NCI-H187 (cell line): ENCODE measurements at regions not wholly inside any gene's neighbourhood (a gene's known extent, or its start where the extent isn't known, plus 50 kb on each side); places are given as distances from the start of the nearest gene placed in this dataset.
"Not testable (repeated sequence)": the region's sequence is repeated elsewhere in the genome, so short reads cannot be mapped to it uniquely, and the experiment has no call there.

Experiments
- DNase-seq, 2 experiments: peaks; one replicate each; lab custom pipeline; 2025; lab: John Stamatoyannopoulos, UW

GRCh38 chr6:82118150-82118562 lies 129.4 kb downstream of the IBTK start:
- no peak for DNase-seq

DNA sequence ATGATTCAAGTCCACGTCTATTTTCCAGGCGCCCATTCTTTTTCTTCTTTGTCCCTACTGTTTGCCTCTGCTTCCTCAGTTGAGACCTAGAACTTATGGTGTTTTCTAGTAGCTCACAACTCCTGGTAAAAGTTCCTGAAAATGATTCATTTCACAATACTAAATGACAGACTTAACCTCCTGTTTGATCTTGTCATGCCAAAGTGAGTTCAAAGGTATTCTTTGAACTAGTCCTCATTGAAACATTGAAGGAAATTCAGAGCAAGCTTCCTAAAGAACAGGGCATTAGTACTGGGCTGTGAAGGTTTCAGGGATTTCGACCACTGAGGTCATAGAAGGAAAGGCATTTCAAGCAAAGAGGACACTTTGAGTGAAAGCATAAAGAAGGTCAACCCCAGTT lies 132.8 kb downstream of the IBTK start:
- DNase-seq = no peak

DNA sequence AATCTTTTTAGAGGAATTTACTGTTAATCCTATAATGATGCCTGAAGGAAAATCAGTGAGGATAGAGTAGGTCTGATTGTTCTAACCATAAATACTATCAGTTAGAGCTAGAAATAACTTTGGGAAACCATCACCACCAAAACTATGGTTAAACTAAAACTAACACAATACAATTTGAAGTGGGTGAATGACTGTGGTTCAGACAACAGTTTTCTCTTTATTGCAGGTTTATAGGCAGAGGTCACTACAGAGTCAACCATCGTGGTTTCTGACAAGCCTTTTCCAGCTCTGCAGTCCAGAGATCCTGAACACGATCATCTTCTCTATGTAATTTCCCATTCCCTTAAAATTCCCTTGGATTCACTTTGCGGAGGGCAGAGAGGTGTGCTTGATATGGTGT lies 134.3 kb downstream of the IBTK start:
- no peak for DNase-seq

DNA sequence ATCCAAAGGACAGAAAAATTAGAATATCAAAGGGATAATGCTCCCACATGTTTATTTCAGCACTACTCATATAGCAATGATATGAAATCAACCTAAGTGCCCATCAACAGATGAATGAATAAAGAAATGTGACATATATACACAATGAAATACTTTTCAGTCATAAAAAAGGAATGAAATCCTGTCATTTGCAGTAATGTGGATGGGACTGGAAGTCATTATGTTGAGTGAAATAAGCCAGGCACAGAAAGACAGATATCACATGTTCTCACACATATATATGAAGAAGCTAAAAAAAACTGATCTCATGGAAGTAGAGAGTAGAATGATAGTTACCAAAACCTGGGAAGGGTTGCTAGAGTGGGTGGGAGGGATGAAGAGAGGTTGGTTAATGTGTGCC lies 135.7 kb downstream of the IBTK start:
- DNase-seq = no peak

DNA sequence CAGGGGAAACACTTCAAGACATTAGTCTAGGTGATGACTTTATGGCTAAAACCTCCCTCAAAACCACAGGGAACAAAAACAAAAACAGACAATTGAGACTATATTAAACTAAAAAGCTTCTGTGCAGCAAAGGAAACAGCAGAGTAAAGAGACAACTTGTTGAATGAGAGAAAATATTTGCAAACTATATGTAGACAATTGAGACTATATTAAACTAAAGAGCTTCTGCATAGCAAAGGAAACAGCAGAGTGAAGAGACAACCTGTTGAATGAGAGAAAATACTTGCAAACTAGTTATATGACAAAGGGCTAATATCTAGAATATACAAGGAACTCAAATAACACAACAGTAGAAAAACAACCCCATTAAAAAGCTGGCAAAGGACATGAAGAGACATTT lies 136.4 kb downstream of the IBTK start:
- DNase-seq = no peak

DNA sequence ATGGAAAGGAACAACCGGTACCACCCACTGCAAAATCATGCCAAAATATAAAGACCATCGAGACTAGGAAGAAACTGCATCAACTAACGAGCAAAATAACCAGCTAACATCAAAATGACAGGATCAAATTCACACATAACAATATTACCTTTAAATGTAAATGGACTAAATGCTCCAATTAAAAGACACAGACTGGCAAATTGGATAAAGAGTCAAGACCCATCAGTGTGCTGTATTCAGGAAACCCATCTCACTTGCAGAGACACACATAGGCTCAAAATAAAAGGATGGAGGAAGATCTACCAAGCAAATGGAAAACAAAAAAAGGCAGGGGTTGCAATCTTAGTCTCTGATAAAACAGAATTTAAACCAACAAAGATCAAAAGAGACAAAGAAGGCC lies 144.4 kb downstream of the IBTK start:
- DNase-seq = not testable (repeated sequence)

DNA sequence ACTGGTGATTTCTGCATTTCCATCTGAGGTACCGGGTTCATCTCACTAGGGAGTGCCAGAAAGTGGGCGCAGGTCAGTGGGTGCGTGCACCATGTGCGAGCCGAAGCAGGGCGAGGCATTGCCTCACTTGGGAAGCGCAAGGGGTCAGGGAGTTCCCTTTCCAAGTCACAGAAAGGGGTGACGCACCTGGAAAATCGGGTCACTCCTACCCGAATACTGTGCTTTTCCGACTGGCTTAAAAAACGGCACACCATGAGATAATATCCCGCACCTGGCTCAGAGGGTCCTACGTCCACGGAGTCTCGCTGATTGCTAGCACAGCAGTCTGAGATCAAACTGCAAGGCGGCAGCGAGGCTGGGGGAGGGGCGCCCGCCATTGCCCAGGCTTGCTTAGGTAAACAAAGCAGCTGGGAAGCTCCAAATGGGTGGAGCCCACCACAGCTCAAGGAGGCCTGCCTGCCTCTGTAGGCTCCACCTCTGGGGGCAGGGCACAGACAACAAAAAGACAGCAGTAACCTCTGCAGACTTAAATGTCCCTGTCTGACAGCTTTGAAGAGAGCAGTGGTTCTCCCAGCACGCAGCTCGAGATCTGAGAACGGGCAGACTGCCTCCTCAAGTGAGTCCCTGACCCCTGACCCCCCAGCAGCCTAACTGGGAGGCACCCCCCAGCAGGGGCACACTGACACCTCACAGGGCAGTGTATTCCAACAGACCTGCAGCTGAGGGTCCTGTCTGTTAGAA lies 146.0 kb downstream of the IBTK start:
- peak in 1 of 2 experiments; percentile 3 for DNase-seq

DNA sequence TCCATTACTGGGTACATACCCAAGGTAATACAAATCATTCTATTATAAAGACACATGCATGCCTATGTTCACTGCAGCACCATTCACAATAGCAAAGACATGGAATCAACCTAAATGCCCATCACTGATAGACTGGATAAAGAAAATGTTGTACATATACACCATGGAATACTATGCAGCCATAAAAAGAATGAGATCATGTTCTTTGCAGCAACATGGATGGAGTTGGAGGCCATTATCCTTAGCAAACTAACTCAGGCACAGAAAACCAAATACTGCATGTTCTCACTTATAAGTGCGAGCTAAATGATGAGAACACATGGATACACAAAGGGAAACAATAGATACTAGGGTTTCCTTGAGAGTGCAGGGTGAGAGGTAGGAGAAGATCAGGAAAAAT lies 146.8 kb downstream of the IBTK start:
- not testable (repeated sequence) for DNase-seq

DNA sequence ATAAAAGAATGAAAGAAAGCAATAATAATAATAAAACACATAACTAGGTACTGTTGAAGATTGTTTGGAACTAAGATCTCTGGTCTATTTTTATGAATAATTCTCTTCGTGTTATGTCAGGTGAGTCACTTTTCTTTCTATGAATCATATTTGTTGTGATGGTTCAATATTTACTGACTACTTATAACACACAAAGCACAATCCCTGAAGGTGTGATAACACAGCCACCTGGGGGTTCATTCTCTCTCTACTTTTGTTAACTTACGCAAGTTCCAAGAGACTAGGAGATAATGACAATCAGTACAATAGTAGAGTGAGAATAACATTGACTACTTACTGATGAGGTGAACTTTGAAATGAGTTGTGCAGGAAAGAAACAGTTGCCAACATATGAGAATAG lies 149.9 kb downstream of the IBTK start:
- DNase-seq = no peak

GRCh38 chr6:82095091-82095490 lies 152.5 kb downstream of the IBTK start:
- no peak for DNase-seq

- DNase-seq = no peak
These were observed 153.3 kb downstream of the IBTK start for GRCh38 chr6:82094166-82094806.

DNA sequence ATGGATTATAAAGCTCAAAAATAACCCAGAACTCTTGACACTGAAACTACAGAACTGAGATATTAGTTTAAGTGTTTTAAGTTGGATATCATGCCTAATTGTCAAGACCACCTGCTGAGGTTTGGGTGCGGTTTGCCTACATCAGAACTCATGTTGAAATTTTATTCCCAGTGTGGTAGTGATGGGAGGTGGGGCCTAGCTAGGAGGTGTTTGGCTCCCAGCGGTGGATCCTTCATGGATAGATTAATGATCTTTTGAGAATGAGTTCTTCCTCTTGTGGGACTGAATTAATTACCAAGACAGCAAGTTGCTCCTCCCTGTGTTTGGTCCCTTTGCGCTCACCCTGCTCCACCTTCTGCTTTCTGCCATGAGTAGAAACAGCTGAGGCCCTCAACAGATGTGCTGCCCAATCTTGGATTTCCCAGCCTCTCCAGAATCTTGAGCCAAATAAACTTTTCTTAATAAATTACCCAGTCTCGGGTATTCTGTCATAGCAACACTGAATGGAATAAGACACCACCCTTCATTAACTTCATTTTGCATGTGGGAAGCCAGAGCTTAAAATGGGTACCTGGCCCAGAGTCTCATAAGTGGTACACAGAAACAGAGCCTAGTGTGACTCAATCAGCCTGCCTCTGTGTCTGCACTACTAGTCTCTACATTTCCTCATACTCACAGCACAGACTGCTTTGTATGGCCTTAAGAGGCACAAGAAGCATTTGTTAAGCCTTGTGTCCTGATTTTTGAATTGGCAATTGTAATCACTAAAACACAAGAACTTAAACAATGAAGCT lies 158.4 kb downstream of the IBTK start:
- no peak for DNase-seq

GRCh38 chr6:82086944-82087343 lies 160.6 kb downstream of the IBTK start:
- DNase-seq = no peak

DNA sequence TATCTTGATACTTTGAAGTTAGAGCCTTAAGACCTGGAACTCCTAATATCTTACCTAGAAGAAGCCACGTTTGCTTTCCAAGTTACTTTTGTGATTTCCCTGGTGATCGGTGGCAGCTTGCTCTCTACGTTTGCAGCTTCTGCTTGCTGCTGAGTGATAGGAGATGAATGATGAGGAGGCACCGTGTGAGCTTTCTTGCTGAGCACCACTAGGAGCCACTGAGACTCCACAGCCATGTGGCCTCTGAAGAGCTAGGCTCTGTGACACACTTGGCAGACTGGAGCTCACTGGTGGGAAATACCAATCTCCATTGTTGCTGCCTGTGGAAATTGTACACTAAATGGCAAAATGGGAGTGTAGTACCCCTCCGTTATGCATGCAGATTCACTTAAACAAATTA lies 161.8 kb downstream of the IBTK start:
- no peak for DNase-seq

DNA sequence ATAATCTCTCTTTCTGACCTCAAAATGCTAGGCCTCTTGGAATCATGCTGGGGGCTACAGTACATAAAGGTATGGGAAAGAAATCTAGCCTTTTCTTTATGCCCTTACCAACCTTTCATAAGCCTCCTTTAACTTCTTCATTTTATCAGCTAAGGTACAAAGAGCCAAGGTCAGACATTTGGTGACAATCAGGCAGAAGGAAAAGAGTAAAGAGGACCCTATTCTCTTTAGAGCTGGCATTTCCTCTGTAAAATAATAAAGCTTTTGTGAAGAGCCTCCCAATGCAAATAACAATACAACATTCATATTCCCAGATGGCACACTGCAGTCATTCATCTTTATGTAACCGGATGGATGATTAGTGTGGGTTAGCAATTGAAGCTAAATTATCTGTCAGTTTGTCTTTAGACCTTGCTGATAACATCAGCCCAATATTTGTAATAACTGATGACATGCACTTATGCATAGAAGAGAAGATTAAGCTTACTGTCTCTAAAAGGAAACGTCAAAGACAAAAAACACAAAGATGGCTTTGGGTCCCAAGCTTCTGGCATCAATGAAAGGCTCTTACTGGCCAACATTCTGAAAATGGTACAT lies 163.1 kb downstream of the IBTK start:
- no peak for DNase-seq

DNA sequence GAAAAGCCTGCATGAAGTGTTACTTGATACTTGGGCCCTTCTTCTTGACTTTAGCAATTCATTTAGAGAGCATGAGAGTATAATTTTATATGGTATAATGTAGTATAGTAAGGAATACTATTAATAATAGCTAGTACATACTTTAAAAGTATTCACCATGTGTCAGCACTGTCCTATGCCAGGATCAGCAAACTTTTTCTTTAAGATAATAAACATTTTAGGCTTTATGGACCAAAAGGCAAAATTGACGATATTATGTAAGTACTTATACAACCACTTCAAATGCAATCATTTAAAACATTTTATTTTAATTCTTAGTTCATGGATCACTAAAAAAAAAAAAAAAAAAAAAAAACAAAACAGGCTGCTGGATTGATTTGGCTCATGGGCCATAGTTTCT lies 163.9 kb downstream of the IBTK start:
- no peak for DNase-seq

DNA sequence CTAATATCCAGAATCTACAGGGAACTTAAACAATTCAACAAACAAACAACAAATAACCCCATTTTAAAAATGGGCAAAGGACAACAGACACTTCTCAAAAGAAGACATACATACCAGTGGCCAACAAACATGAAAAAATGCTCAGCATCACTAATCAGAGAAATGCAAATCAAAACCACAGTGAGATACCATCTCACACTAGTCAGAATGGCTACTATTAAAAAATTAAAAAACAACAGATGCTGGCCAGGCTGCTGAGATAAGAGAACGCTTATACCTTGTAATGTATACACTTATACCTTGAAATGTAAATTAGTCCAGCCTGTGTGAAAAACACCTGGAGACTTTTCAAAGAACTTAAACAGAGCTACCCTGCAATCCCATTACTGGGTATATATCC lies 166.8 kb downstream of the IBTK start:
- DNase-seq = no peak

- no peak for DNase-seq
These were observed 169.1 kb downstream of the IBTK start for GRCh38 chr6:82078286-82078908.

DNA sequence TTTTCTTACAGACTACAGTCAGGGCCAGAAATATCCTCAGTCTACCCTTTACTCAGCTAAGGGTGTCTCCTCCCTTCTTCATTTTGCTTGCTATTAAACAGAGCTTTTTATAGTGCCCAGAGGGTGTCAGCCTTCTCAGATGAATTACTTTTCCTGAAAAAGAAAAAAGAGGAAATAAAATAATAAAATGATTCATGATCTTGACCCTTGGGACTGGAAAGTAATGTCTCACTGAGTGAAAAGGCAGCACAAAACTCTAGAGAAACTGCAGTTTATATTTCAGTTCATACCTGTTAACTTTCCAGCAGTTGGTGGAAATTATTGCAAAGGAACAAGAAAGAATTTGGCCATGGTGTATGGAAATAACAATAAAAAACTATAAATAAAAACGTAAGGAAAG lies 170.6 kb downstream of the IBTK start:
- DNase-seq = no peak

- DNase-seq = no peak
These were observed 173.0 kb downstream of the IBTK start for GRCh38 chr6:82074556-82074955.

DNA sequence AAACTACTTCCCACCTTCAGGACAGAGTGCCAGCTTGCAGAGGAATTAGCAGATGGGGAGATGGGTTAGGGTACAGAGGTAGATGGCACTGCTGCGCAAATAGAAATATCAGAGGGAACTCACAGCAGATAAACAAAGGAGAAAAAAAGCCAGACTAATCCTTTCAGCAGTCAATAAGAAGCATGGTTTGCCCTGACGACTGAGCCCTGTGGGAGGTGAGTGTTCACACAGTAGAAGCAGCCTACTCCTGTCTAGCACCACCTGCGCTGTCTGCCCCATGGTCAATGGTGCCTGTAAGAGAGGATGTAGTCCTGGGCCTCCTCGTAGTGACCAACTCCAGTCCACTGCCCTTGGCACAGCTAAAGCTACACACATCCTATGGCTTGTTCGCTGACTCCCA lies 174.1 kb downstream of the IBTK start:
- no peak for DNase-seq

DNA sequence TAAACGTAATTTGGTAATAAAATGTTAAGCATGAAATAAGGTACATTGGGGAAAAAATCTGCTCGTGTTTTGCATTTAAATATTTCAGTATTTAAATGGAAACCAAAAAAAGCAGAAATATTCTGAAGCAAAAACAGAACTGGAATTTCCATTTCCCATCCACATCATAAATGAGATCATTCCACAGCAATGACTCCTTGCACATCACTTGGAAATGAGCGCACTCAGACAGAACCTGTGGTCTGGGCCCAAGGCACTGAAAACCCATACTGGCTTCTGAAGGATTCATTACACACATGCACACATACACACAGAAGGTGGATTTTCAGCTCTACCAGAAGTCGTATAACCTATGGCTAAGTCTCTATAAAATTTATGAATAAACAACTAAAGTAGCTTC lies 174.8 kb downstream of the IBTK start:
- no peak for DNase-seq
